ENCODE measurements at regions not wholly inside any gene's neighbourhood (a gene's known extent, or its start where the extent isn't known, plus 50 kb on each side); places are given as distances from the start of the nearest gene placed in this dataset.

GRCh38 chr1:213858581-213858980, 129.2 kb upstream of the PROX1 start:
- no peaks in the 10 kb centered on the region for H3K36me3 ChIP-seq (ENCODE audit: low read depth)
- TF ChIP-seq, protein P1, sequence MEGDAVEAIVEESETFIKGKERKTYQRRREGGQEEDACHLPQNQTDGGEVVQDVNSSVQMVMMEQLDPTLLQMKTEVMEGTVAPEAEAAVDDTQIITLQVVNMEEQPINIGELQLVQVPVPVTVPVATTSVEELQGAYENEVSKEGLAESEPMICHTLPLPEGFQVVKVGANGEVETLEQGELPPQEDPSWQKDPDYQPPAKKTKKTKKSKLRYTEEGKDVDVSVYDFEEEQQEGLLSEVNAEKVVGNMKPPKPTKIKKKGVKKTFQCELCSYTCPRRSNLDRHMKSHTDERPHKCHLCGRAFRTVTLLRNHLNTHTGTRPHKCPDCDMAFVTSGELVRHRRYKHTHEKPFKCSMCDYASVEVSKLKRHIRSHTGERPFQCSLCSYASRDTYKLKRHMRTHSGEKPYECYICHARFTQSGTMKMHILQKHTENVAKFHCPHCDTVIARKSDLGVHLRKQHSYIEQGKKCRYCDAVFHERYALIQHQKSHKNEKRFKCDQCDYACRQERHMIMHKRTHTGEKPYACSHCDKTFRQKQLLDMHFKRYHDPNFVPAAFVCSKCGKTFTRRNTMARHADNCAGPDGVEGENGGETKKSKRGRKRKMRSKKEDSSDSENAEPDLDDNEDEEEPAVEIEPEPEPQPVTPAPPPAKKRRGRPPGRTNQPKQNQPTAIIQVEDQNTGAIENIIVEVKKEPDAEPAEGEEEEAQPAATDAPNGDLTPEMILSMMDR (IDR thresholded peaks at IDR 0.05) = no peak
- H3K9me3 ChIP-seq = no peaks in the 10 kb centered on the region
- no peaks in the 10 kb centered on the region for H3K4me1 ChIP-seq (ENCODE audit: low read depth)
- intact Hi-C loops (cut with DNase I, micrococcal nuclease) = no loop called here
- no peak overlapping the region for H3K4me3 ChIP-seq
- no peak for ATAC-seq
- DNase-seq = no peak

DNA sequence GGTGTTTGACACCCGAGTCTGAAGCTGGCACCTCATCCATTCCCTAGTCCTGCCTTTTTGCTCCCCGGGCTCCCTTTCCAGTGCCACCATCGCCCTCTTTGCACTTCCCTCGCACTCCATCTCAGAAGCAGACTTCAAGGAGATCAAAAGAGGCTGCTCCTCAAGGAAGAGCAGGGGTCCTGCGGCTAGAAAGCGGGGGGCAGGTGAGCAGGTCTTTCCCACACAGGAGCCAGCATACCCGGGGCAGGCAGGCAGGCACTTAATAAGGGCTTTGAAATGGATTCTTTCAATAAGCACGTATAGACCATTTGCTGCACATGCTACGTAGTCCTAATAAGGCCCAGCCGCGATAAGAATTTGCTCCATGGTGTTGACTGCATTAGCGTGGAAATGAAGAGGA, 125.9 kb upstream of the PROX1 start:
- TF ChIP-seq, protein P1 (IDR thresholded peaks at IDR 0.05) = no peak
- ATAC-seq (no peak), DNase-seq (no peak)
- no peaks in the 10 kb centered on the region for H3K9me3 ChIP-seq
- no peak overlapping the region for H3K4me3 ChIP-seq
- H3K4me1 ChIP-seq (ENCODE audit: low read depth) = no peaks in the 10 kb centered on the region
- intact Hi-C loops (cut with DNase I, micrococcal nuclease) = no loop called here
- no peaks in the 10 kb centered on the region for H3K36me3 ChIP-seq (ENCODE audit: low read depth)

DNA sequence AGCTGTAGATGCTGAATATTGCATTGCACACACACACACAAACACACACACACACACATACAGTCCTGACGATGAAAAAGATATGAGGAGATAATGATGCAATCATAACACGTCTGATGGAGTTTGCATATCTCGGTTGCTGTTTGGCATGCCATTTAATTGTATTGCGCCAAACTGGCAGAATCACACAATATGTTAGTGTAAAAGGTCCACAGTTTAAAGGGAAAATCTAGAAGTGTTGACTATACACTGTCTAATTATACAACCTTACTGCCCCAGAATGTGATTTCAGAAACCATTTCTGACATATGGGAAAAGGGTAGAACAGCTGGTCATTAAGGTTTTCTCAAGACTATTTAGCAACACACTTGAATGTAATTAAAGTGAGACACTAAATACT, 123.7 kb upstream of the PROX1 start:
- Histone ChIP-seq H3K36me3 (ENCODE audit: low read depth) (no peaks in the 10 kb centered on the region), H3K4me3 (no peak overlapping the region), H3K4me1 (ENCODE audit: low read depth) (no peaks in the 10 kb centered on the region), H3K9me3 (no peaks in the 10 kb centered on the region)
- ATAC-seq (no peak), DNase-seq (no peak)
- intact Hi-C loops (cut with DNase I, micrococcal nuclease) = no loop called here
- TF ChIP-seq, protein P1 (IDR thresholded peaks at IDR 0.05) = no peak

DNA sequence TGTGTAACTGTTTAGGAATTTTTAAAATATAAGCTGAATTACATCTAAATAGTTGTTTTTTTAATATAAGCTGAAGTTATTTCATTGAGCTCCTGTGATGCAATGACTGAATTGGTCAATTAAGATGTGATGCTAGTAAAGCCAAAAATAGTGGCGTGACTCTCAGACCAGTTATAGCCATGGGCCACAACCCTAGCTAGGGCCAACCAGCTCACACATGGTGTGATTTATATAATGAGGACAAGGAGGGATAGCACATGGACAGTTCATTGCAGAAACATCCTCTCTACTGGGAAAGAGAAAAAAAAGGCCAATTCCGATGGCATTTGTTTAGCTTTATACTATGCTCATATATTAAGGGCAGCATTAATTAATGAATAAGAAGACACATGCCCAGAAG, 119.3 kb upstream of the PROX1 start:
- Histone ChIP-seq H3K9me3 (no peaks in the 10 kb centered on the region), H3K36me3 (ENCODE audit: low read depth) (no peaks in the 10 kb centered on the region), H3K4me3 (no peak overlapping the region), H3K4me1 (ENCODE audit: low read depth) (no peaks in the 10 kb centered on the region)
- DNase-seq (no peak), ATAC-seq (no peak)
- TF ChIP-seq, protein P1 (IDR thresholded peaks at IDR 0.05) = no peak
- intact Hi-C loops (cut with DNase I, micrococcal nuclease) = no loop called here

DNA sequence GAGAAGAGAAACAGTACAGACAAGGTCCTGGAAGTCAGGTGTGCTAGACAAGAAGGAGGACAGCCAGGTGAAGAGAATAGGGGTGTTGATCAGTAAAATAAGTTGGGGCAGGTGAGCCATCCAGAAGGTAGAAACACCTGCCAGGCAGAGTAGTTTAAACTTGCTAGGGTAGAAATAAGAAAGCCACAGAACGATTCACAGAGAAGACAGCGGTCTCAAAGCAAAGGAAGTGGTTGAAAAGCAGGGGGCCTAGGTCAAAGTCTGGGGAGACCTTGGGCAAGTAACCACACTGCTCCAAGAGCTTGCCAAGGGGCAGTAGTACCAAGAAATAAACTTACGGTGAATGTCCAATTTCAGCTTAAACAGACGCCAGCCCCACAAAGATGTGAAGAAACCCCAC, 116.6 kb upstream of the PROX1 start:
- no peaks in the 10 kb centered on the region for H3K9me3 ChIP-seq
- DNase-seq = no peak
- no peak overlapping the region for H3K4me3 ChIP-seq
- no peaks in the 10 kb centered on the region for H3K4me1 ChIP-seq (ENCODE audit: low read depth)
- intact Hi-C loops (cut with DNase I, micrococcal nuclease) = no loop called here
- no peaks in the 10 kb centered on the region for H3K36me3 ChIP-seq (ENCODE audit: low read depth)
- ATAC-seq = no peak
- TF ChIP-seq, protein P1 (IDR thresholded peaks at IDR 0.05) = no peak

- H3K4me1 ChIP-seq (ENCODE audit: low read depth) = no peaks in the 10 kb centered on the region
- H3K9me3 ChIP-seq = no peaks in the 10 kb centered on the region
- DNase-seq = no peak
- H3K36me3 ChIP-seq (ENCODE audit: low read depth) = no peaks in the 10 kb centered on the region
- ATAC-seq = no peak
- TF ChIP-seq, protein P1 (IDR thresholded peaks at IDR 0.05) = no peak
- intact Hi-C loops (cut with DNase I, micrococcal nuclease) = no loop called here
- no peak overlapping the region for H3K4me3 ChIP-seq
These were observed 113.0 kb upstream of the PROX1 start for GRCh38 chr1:213874789-213875188.

Data from mucosa of descending colon (tissue), 3 donors.